ENCODE measurements at regions not wholly inside any gene's neighbourhood (a gene's known extent, or its start where the extent isn't known, plus 50 kb on each side); places are given as distances from the start of the nearest gene placed in this dataset.

GRCh38 chr2:18001671-18002070, 123.2 kb downstream of the KCNS3 start:
- CTCF ChIA-PET, result no interaction called here
- intact Hi-C loops (cut with micrococcal nuclease), result no loop called here
- BruUV-seq (replicated peaks), result no TSS peak

GRCh38 chr2:17996978-17997377, 118.5 kb downstream of the KCNS3 start:
- Histone ChIP-seq H3K36me3 (ENCODE audit: control insufficient read depth in 2 of 2, extremely low read depth in 1 of 2, insufficient read depth in 2 of 2, low read length in 2 of 2) (no peaks in the 10 kb centered on the region), H3K27ac (ENCODE audit: insufficient read depth, low read depth, low read length) (no peak overlapping the region), H2AFZ (ENCODE audit: low read depth, low read length) (no peak overlapping the region), H3K9me1 (replicated peaks; ENCODE audit: control insufficient read depth, extremely low read depth, insufficient read depth, low read length) (no peaks in the 10 kb centered on the region), H3K9me3 (replicated peaks; ENCODE audit: control insufficient read depth, insufficient read depth, low read length) (peaks cover 3% of the 10 kb centered on the region), H3K79me2 (ENCODE audit: control insufficient read depth, insufficient read depth, low read length) (no peaks in the 10 kb centered on the region), H3K27me3 (ENCODE audit: control insufficient read depth in 2 of 2, insufficient read depth in 2 of 2, low read length in 2 of 2) (no peaks in the 10 kb centered on the region), H3K4me1 (ENCODE audit: control insufficient read depth, extremely low read depth, insufficient read depth, low read length) (no peaks in the 10 kb centered on the region), H3K4me2 (ENCODE audit: insufficient read depth, low read length) (no peak overlapping the region), H3K9ac (replicated peaks; ENCODE audit: extremely low read depth, insufficient read depth, low read length) (no peak overlapping the region), H3K4me3 (replicated peaks in 1 of 3; ENCODE audit: insufficient read depth in 1 of 3, low read depth in 1 of 3, low read length in 3 of 3) (no peak overlapping the region), H4K20me1 (replicated peaks; ENCODE audit: control insufficient read depth, extremely low read depth, insufficient read depth, low read length) (no peaks in the 10 kb centered on the region)
- no TSS peak for BruUV-seq (replicated peaks)
- FAIRE-seq (no peak), DNase-seq (ENCODE audit: low read depth, low spot score) (no peak)
- TF ChIP-seq JUN (IDR thresholded peaks at IDR 0.05; ENCODE audit: borderline replicate concordance, insufficient read depth, insufficient read length, low read depth) (no peak), CTCF (IDR thresholded peaks at IDR 0.05; ENCODE audit: extremely low read depth in 1 of 2, insufficient read depth in 1 of 2, low read depth in 1 of 2, low read length in 2 of 2) (no peak), EZH2 (IDR thresholded peaks at IDR 0.05; ENCODE audit: borderline replicate concordance, low read depth, low read length, severe bottlenecking) (no peak), MYC (IDR thresholded peaks at IDR 0.05; ENCODE audit: low read depth, low read length) (no peak), MAX (IDR thresholded peaks at IDR 0.05; ENCODE audit: insufficient read depth, insufficient read length) (no peak), POLR2A (IDR thresholded peaks at IDR 0.05; ENCODE audit: low read depth, low read length) (no peak), POLR2AphosphoS5 (IDR thresholded peaks at IDR 0.05; ENCODE audit: insufficient read depth, low read depth, low read length) (no peak), GATA2 (IDR thresholded peaks at IDR 0.05; ENCODE audit: insufficient read depth, insufficient read length, low read depth, low read length) (no peak), FOS (IDR thresholded peaks at IDR 0.05; ENCODE audit: borderline replicate concordance, insufficient read depth, low read length) (no peak)
- intact Hi-C loops (cut with micrococcal nuclease), result no loop called here
- POLR2A ChIA-PET, result no interaction called here
- dilution Hi-C loops (cut with MboI; ENCODE audit: extremely low pct_ligation_motif_present, low sequenced_read_pairs), result no loop called here
- CTCF ChIA-PET, result no interaction called here

More at GRCh38 chr2:18001671-18002070, 123.2 kb downstream of the KCNS3 start:
- no peak overlapping the region for H3K27ac ChIP-seq (ENCODE audit: insufficient read depth, low read depth, low read length)
- no peaks in the 10 kb centered on the region for H4K20me1 ChIP-seq (replicated peaks; ENCODE audit: control insufficient read depth, extremely low read depth, insufficient read depth, low read length)
- no peak overlapping the region for H2AFZ ChIP-seq (ENCODE audit: low read depth, low read length)
- H3K9me1 ChIP-seq (replicated peaks; ENCODE audit: control insufficient read depth, extremely low read depth, insufficient read depth, low read length), result no peaks in the 10 kb centered on the region
- TF ChIP-seq EZH2 (IDR thresholded peaks at IDR 0.05; ENCODE audit: borderline replicate concordance, low read depth, low read length, severe bottlenecking) (no peak), POLR2A (IDR thresholded peaks at IDR 0.05; ENCODE audit: low read depth, low read length) (no peak), CTCF (IDR thresholded peaks at IDR 0.05; ENCODE audit: extremely low read depth in 1 of 2, insufficient read depth in 1 of 2, low read depth in 1 of 2, low read length in 2 of 2) (no peak), MYC (IDR thresholded peaks at IDR 0.05; ENCODE audit: low read depth, low read length) (no peak), FOS (IDR thresholded peaks at IDR 0.05; ENCODE audit: borderline replicate concordance, insufficient read depth, low read length) (no peak)
- no peak overlapping the region for H3K4me3 ChIP-seq (replicated peaks in 1 of 3; ENCODE audit: insufficient read depth in 1 of 3, low read depth in 1 of 3, low read length in 3 of 3)
- POLR2A ChIA-PET, result no interaction called here
- FAIRE-seq (no peak), DNase-seq (ENCODE audit: low read depth, low spot score) (no peak)
- H3K9ac ChIP-seq (replicated peaks; ENCODE audit: extremely low read depth, insufficient read depth, low read length), result no peak overlapping the region
- no peaks in the 10 kb centered on the region for H3K79me2 ChIP-seq (ENCODE audit: control insufficient read depth, insufficient read depth, low read length)
- dilution Hi-C loops (cut with MboI; ENCODE audit: extremely low pct_ligation_motif_present, low sequenced_read_pairs), result no loop called here
- H3K9me3 ChIP-seq (replicated peaks; ENCODE audit: control insufficient read depth, insufficient read depth, low read length), result no peaks in the 10 kb centered on the region
- no peak overlapping the region for H3K4me2 ChIP-seq (ENCODE audit: insufficient read depth, low read length)
- H3K4me1 ChIP-seq (ENCODE audit: control insufficient read depth, extremely low read depth, insufficient read depth, low read length), result no peaks in the 10 kb centered on the region
- no peaks in the 10 kb centered on the region for H3K36me3 ChIP-seq (ENCODE audit: control insufficient read depth in 2 of 2, extremely low read depth in 1 of 2, insufficient read depth in 2 of 2, low read length in 2 of 2)
- H3K27me3 ChIP-seq (ENCODE audit: control insufficient read depth in 2 of 2, insufficient read depth in 2 of 2, low read length in 2 of 2), result no peaks in the 10 kb centered on the region

Data from endothelial cell of umbilical vein (primary cell).